ENCODE measurements at regions not wholly inside any gene's neighbourhood (a gene's known extent, or its start where the extent isn't known, plus 50 kb on each side); places are given as distances from the start of the nearest gene placed in this dataset.
"Not testable (repeated sequence)": the region's sequence is repeated elsewhere in the genome, so short reads cannot be mapped to it uniquely, and the experiment has no call there.

DNA sequence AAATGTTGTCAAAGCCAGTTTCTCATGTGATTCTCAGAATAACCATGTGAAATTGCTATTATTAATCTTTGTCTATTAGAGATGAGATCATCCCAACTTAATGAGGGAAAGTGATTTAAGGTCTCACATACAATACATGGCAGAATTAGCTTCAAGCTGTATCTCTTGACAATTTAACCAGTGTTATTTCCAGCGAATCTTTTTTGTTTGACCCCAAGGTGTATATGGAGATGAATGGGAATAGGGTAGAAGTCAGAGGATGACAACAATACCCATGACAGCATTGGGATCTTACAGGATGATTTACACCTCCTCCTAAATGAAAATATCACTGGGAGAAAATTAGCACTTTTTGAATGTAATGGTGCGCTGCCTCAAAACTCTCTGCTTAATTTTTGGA lies 290.8 kb upstream of the LUZP2 start:
- no peak for DNase-seq

DNA sequence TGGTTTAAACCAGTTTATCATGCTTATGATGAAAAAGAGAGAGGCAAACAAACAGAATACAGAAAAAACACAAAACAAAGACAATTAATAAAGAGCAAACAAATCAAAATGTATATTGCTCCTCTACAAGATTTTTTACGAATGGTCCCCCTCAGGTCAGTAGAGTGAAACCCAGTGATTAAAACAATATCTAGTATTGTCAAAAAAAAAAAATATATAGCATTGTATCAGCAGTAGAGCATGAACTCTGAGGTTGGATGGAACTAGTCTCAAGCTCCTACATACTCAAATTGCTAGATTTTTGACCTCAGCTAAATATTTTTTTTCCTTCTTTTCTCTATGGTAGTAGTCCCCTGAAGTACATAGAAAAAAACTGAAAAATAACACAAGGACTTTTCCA lies 290.3 kb upstream of the LUZP2 start:
- DNase-seq, result no peak

DNA sequence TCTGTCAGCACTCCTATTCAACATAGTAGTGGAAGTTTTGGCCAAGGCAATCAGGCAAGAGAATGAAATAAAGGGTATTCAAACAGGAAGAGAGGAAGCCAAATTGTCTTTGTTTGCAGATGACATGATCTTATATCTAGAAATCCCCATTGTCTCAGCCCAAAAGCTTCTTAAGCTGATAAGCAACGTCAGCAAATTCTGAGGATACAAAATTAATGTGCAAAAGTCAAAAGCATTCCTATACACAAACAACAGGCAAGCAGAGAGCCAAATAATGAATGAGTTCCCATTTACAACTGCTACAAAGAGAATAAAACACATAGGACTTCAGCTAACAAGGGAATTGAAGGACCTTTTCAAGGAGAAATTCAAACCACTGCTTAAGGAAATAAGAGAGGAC lies 280.4 kb upstream of the LUZP2 start:
- DNase-seq, result no peak

DNA sequence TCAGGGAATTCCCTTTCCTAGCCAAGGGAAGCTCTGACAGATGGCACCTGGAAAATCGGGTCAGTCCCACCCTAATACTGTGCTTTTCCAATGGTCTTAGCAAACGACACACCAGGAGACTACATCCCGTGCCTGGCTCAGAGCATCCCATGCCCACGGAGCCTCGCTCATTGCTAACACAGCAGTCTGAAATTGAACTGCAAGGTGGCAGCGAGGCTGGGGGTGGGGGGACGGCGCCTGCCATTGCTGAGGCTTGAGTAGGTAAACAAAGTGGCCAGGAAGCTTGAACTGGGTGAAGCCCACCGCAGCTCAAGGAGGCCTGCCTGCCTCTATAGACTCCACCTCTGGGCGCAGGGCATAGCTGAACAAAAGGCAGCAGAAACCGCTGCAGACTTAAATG lies 279.5 kb upstream of the LUZP2 start:
- DNase-seq, result not testable (repeated sequence)

DNA sequence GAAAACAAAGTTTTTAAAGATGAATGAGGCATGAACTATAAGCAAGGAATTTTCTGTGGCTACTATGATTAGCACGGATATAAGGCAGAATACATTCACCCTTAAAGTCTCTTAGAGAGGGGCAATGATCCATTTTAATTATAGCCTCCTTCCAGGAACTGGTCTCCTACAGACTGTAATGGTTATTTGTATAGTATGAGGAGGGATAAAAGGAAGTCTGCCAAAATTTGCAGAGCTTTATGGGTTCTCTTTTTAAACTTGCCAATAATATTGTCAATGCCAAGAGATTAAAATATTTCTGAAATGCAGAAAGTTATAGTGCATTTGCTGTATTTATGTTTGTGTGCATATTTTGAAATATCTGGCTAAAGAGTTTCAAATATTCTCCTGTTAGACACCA lies 271.4 kb upstream of the LUZP2 start:
- DNase-seq, result no peak

DNA sequence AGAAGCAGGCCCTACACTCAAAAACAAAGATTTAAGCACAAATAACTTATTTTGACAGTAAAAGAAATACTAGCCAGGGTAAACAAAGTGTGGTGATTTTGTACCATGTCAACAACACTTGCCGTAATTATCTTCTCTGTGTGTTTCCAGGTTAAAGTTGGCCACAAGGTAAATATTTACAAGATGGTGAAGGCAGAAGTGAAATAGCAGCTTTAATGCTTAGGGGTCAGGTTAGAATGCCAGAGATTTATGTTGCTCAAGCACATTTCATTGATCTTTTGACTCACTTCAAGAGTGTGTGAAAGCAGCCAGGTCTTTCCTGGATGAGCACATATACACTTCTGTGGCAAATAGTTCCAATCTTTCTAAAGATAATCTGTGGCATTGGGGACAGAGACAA lies 270.2 kb upstream of the LUZP2 start:
- DNase-seq, result no peak

DNA sequence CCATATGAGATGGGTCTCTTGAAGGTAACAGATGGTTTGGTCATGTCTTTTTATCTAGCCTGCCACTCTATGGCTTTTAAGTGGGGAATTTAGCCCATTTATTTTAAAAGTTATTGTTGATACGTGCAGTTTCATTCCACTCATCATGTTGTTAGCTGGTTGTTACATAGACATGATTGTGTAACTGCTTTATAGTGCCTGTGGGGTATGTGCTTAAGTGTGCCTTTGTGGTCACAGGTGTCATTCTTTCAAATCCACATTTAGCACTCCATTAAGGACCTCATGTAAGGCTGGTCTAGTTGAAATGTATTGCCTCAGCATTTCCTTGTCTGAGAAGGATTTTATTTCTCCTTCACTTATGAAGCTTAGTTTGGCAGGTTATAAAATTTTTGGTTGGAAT lies 263.8 kb upstream of the LUZP2 start:
- DNase-seq, result no peak

DNA sequence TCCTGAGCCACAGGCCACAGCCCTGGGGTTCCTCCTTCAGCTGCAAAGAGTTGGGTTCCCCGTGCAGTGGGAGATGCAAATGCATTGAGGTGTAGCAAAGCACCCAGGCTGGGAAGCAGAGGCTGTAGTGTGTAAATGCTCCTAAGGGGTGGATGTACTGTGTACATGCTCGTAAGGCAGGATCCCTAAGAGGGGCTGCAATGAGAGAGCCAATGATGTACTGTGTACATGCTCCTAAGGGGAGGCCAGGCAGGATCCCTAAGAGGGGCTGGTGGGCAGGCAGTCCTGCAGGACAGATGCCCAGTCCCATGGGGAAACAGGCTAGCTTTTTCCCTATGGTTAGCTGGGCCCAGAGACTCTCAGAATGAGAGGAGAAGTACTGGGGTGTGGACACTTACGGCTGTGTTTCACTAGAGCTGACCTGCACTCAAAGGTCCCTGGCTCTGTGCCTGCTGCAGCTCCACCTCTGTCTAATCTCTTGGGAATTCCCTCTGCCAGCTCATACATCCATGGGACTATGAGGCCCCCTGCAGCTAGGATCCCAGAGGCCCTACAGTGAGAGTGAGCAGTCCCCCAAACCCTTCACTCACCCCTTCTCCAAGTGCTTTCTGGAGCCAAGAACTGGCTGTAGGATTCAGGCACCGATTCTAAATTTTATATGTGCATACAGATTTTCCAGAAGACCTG lies 261.9 kb upstream of the LUZP2 start:
- DNase-seq, result no peak

DNA sequence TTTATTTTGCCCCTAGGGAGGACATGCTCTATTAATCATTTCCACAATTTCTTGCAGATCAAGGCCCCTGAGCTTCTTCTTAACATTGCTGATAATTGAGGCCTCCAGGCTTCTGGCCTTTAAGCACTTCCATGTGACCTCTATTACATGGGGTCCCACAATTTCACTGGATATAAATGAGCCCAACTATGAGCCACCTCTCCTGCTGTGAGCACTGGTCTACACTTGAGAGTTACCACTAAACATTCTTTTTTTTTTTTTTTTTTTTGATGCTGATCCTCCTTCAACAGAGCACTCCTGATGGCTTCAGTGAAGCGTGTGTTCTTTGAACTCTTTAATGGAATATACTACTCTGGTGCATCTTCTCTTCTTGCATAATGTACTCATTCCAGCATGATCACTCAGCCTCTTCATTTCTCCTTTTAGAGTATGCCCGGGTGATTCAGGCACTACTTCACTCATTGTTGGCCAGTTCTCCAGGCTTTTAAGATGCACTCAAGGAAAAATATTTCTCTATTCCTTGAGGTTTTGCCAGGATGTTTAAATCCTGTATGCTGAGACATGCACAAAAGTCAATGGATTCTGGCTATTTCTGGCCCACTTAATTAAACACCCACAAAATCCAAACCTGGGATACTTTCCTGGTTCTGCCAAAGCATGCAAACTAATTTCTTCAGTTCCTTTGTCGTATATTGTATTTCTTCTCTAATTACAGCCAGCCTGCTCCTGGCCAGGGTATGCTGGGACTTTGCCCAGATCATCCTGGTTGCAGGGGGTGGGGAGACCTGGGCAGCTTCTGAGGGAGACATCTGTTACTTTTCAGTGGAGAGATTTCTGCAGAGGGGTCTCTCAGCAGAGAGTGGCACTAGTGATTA lies 257.8 kb upstream of the LUZP2 start:
- DNase-seq, result no peak

DNA sequence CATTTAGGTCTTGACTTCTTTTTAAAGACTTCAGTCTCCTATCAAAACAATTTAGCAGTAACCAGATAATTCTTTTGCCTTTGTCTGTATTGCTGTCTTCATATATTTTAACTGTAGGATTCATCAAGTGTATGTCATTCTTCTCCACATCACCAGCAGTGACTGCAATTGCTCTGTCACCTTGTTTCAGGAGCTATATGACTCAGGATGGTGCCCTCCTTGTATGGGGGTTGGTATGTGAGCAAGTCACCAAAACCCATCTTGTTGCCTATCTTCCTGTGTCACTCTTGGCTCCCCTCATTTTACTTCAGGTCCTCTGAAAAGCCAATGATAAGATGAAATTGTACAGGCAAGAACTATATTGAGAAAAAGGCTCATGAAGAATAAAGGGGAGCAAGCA lies 256.9 kb upstream of the LUZP2 start:
- no peak for DNase-seq

DNA sequence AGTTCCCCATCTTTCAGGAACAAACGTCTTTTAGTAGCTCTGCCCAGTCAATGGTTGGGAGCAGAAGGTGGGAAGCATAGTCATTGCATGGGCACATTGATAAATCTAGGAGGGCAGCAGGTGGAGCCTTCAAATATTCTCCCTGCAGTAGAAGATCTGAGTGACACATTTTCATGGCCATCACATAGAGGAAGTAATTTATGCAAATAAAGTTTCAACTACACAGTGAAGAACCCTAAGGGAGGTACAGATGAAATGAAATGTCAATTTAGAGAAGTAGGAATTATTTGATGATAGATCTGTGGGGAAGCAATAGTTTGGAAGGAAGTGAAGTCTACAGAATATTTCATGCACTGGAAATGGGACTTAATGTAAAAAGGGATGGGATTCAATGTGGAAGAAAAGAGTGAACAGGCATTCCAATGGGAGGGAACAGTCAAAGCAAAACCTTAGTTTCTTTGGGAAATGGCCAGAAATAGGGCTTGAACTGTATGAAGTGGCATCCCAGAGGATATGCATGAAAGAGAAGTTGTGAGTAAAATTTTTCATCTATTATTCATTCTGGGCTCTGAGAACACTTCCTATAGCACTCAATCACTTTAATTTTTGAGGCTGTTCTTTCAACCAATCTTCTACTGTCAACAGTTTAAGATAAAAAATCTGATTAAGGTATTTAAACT lies 256.2 kb upstream of the LUZP2 start:
- no peak for DNase-seq

DNA sequence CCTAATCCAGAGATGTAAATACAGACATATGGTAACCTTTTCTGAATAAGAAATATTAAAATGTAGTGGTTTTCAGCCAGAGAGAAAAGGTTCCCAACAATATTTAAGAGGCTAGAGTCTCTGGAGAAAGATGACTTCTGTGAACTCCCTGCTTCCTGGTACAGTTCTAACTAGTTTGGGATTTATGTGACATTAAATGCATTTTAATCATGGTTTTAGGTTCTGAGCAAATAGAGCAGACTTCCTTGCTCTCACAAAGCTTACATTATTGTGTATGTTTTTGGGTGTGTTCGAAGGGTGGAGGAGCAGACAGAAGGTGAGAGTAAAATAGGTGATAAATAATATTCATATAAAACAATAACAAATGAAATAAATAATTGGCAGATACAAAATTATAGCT lies 250.1 kb upstream of the LUZP2 start:
- no peak for DNase-seq

DNA sequence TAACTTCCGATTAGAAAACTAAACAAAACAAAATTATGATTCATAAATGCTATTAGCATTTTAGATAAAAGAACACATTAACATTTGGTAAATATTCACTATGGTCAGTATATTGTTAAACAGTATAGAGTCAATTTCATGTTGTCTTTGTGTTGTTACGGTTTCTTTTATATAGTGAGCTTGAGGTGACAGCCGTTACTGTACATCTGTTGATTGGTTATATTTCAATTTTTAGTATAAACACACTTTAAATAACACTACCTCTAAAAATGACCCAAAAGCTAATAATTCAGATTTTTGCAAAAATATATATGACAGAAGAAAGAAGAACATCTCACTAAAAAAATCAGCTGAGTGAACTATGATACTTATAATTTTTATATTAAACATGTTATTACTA lies 249.0 kb upstream of the LUZP2 start:
- no peak for DNase-seq

DNA sequence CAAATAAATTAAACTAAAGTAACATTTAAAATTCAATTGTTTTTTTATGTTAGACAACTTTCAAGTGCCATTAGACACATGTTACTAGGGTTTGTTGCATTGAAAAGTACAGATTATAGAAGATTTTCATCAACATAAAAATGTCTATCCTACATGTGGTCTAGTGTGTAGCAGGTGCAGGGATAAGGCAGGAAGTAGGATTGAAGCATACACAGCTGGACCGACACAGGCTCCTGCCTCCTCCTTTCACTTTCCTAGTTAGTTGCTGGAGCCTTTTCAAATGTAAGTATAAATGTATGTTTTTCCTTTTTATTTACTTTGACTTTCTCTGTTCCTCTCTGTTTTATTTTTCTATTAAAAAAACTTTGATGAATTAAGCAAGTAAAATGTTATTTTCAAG lies 246.9 kb upstream of the LUZP2 start:
- DNase-seq, result no peak

DNA sequence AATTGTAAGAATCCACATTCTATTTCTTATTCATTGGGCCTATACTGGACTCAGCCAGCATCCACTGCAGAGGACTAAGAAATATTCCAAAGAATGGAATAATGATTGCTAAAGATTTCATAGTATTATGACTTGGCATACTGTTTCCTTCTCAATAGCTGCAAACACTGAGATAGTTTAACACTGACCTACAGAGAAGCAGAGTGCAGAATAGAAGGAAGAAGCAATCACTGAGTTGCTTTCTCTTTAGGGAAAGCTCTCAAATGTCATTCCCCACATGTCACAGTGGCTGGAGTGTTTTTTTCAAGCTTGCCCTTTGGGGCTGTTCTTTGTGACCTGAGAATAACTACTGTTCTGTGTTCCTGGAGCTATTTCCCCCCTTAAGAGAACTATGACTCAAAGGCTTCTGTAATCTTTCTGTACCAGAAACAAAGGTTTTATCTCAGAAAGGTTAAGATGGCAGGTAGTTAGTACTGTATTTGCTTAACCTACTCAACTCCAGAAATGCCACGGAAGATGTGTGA lies 243.6 kb upstream of the LUZP2 start:
- DNase-seq, result no peak

DNA sequence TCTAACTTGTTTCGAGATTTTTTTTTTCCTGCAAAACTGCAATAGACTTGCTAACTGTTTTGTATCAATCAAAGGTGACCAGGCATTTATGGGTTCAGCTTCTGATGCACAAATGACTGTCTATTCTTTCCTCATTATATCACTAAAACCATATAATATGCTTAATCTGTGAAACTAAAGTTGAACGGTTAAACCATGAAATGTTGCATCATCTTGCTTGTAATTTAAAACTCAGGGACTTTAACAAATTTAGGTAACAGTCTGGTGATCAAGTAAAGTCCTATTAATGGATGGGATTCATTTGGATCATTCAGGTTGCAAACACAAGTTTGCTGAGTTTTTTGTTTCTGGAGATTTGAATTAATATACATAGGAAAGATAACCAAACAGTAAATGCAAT lies 232.0 kb upstream of the LUZP2 start:
- DNase-seq, result no peak

DNA sequence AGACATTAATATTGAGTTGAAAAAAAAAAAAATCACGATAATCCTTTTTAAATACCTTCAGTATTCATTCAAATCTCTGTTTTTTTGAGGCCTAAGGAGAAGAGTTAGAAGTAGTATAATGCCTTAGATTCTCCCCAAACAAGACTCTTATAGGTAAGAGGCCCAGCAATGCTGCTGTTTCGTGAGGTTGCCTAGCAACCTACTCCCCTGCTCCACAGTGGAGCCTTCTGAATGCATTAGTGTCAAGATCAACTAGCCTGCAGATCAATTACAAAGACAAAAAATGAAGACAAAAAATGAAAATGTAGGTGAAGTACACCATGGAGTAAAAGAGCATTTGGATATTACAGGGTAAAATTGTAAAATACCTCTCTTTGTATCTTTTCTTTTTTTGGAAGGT lies 229.8 kb upstream of the LUZP2 start:
- DNase-seq, result no peak

DNA sequence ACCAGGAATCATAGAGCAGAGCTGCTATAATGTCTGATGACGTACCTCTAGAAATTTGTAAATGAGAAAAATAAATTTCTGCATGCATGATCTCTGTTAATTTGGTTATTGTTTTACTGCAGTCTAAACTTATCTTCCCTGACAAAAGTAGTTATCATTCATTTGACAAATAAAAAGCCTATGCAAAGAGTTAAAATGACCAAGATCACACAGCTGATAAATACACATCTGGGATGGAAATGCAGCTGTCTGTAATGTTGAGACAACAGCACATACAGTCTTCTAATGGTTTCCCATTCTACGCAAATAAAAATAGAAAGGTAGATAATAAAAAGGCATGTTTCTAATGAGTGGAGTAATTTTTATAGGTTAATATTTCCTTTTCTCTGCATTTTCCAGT lies 225.1 kb upstream of the LUZP2 start:
- no peak for DNase-seq

DNA sequence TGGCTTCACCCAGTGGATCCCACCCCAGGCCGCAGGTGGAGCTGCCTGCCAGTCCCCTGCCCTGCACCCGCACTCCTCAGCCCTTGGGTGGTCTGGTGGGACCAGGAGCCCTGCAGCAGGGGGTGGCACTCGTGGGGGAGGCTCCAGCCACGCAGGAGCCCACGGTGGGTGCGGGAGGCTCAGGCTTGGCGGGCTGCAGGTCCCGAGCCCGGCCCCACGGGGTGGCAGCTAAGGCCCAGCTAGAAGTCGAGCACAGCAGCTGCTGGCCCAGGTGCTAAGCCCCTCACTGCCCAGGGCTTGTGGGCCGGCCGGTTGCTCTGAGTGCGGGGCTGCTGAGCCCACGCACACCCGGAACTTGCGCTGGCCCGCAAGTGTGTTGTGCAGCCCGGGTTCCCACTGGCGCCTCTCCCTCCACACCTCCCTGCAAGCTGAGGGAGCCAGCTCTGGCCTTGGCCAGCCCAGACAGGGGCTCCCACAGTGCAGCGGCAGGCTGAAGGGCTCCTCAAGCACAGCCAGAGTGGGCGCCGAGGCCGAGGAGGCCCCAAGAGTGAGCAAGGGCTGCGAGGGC lies 222.6 kb upstream of the LUZP2 start:
- DNase-seq, result not testable (repeated sequence)

DNA sequence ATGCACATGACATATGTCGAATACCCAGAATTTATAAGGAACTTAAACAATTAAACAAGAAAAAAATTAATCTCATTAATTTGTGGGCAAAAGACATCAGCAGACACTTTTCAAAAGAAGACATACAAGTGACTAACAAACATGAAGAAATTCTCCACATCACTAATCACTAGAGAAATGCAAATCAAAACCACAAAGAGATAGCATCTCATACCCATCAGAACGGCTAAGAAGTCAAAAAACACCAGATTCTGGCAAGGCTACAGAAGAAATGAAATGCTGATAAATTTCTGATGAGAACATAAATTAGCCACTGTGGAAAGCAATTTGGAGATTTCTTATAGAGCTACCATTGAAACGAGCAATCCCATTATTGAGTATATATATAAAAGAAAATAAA lies 210.6 kb upstream of the LUZP2 start:
- DNase-seq, result no peak

DNA sequence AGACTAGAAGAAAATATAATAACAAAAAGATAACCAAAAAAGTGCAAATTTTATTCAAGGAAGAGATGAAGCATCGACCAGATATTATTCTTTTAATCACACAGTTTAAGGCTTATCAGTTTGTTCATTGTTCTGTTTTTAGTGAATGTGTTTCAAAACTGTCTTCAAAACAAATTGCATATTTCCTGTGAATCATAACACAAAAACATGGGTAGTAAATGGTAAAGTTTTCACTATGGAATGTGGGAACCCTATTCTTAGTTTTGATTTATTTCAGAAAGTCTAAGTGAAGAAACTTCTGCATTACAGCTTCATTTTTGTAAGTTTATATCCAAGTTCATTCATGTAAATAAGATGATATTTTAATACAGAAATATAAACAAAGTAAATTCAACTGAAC lies 207.6 kb upstream of the LUZP2 start:
- DNase-seq, result no peak

DNA sequence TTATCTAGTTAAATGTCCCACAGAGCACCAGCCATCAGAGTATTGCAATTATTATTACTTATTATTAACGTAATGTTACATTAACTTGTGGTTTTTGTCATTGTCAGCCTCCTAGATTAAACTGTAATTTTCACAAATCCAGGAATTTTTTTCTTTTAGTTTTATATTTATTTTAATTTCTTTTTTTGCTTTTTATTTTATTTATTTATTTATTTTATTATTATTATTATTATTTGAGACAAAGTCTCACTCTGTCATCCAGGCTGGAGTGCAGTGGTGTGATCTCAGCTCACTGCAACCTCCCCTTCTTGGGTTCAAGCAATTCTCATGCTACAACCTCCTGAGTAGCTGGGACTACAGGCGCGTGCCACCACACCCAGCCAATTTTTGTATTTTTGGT lies 202.9 kb upstream of the LUZP2 start:
- no peak for DNase-seq

DNA sequence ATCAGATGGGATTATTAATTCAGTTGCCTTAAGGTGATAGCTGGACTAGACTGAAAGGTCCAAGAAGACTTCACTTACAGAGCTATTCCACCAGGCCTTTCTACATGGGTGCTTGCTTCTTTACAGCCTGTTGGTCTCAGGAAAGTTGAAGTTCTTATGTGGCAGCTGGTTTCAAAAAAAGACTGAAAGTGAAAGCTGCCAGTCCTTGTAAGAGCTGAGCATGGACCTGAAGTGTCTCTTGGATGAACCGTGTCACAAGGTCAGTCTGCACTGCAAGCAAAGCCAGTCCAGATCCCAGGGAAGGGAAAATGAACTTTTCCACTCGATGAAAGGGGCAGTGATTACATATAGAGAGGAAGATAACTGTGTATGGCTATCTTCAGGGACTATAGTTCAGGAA lies 201.5 kb upstream of the LUZP2 start:
- no peak for DNase-seq
